ENCODE measurements at regions not wholly inside any gene's neighbourhood (a gene's known extent, or its start where the extent isn't known, plus 50 kb on each side); places are given as distances from the start of the nearest gene placed in this dataset.

DNA sequence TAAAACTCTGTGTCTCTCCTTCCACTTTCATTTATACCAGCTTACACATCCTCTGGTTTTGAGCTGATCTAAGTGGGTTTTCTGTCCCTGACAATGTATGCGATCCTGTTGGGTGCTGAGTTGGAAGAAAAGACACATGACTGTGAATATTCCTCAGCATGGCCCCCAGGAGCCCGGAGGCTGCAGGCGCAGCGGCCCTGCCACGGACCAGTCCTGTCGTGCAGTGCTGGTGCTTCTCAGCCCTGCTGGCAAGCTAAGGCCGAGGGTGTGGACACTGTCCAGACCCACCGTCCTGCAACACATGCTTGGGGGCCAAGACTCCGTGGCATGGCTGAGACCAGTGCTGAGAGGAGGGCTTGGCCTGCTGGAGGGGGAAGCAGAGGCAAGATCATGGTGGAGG, 328.9 kb upstream of the IRX2 start:
- TF ChIP-seq, protein P1, sequence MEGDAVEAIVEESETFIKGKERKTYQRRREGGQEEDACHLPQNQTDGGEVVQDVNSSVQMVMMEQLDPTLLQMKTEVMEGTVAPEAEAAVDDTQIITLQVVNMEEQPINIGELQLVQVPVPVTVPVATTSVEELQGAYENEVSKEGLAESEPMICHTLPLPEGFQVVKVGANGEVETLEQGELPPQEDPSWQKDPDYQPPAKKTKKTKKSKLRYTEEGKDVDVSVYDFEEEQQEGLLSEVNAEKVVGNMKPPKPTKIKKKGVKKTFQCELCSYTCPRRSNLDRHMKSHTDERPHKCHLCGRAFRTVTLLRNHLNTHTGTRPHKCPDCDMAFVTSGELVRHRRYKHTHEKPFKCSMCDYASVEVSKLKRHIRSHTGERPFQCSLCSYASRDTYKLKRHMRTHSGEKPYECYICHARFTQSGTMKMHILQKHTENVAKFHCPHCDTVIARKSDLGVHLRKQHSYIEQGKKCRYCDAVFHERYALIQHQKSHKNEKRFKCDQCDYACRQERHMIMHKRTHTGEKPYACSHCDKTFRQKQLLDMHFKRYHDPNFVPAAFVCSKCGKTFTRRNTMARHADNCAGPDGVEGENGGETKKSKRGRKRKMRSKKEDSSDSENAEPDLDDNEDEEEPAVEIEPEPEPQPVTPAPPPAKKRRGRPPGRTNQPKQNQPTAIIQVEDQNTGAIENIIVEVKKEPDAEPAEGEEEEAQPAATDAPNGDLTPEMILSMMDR (IDR thresholded peaks at IDR 0.05): no peak
- no peak for TF ChIP-seq POLR2A (IDR thresholded peaks at IDR 0.05)

Measured in transverse colon (tissue), 3 donors.